ENCODE measurements at regions not wholly inside any gene's neighbourhood (a gene's known extent, or its start where the extent isn't known, plus 50 kb on each side); places are given as distances from the start of the nearest gene placed in this dataset.

GRCh38 chr2:56707218-56707617 is 523.4 kb downstream of the CCDC85A start:
- TF ChIP-seq CTCF (IDR thresholded peaks at IDR 0.05; ENCODE audit: low read length, missing control alignments) = no peak
- no peak for DNase-seq (ENCODE audit: low read depth)
- H3K4me3 ChIP-seq (replicated peaks; ENCODE audit: low read depth, low read length) = no peak overlapping the region

- DNase-seq (ENCODE audit: low read depth) = no peak
- no peak overlapping the region for H3K4me3 ChIP-seq (replicated peaks; ENCODE audit: low read depth, low read length)
- TF ChIP-seq CTCF (IDR thresholded peaks at IDR 0.05; ENCODE audit: low read length, missing control alignments) = no peak
Measured at GRCh38 chr2:56707650-56708049, 523.9 kb downstream of the CCDC85A start.

- TF ChIP-seq CTCF (IDR thresholded peaks at IDR 0.05; ENCODE audit: low read length, missing control alignments) = no peak
- H3K4me3 ChIP-seq (replicated peaks; ENCODE audit: low read depth, low read length) = no peak overlapping the region
- DNase-seq (ENCODE audit: low read depth) = no peak
Measured at GRCh38 chr2:56709181-56709580, 525.4 kb downstream of the CCDC85A start.

GRCh38 chr2:56713161-56713676 is 529.4 kb downstream of the CCDC85A start:
- peak; percentile 49 for DNase-seq (ENCODE audit: low read depth)
- no peak overlapping the region for H3K4me3 ChIP-seq (replicated peaks; ENCODE audit: low read depth, low read length)

GRCh38 chr2:56713978-56714377 is 530.2 kb downstream of the CCDC85A start:
- no peak overlapping the region for H3K4me3 ChIP-seq (replicated peaks; ENCODE audit: low read depth, low read length)
- no peak for TF ChIP-seq CTCF (IDR thresholded peaks at IDR 0.05; ENCODE audit: low read length, missing control alignments)
- no peak for DNase-seq (ENCODE audit: low read depth)

More at GRCh38 chr2:56713161-56713676, 529.4 kb downstream of the CCDC85A start:
- TF ChIP-seq CTCF (IDR thresholded peaks at IDR 0.05; ENCODE audit: low read length, missing control alignments) = no peak

- DNase-seq (ENCODE audit: low read depth) = no peak
- TF ChIP-seq CTCF (IDR thresholded peaks at IDR 0.05; ENCODE audit: low read length, missing control alignments) = no peak
- H3K4me3 ChIP-seq (replicated peaks; ENCODE audit: low read depth, low read length) = no peak overlapping the region
Measured at GRCh38 chr2:56714400-56714799, 530.6 kb downstream of the CCDC85A start.

- TF ChIP-seq CTCF (IDR thresholded peaks at IDR 0.05; ENCODE audit: low read length, missing control alignments) = no peak
- no peak for DNase-seq (ENCODE audit: low read depth)
- H3K4me3 ChIP-seq (replicated peaks; ENCODE audit: low read depth, low read length) = no peak overlapping the region
Measured at GRCh38 chr2:56715683-56716082, 531.9 kb downstream of the CCDC85A start.

Data from fibroblast of pulmonary artery (primary cell).